ENCODE measurements at regions not wholly inside any gene's neighbourhood (a gene's known extent, or its start where the extent isn't known, plus 50 kb on each side); places are given as distances from the start of the nearest gene placed in this dataset.

DNA sequence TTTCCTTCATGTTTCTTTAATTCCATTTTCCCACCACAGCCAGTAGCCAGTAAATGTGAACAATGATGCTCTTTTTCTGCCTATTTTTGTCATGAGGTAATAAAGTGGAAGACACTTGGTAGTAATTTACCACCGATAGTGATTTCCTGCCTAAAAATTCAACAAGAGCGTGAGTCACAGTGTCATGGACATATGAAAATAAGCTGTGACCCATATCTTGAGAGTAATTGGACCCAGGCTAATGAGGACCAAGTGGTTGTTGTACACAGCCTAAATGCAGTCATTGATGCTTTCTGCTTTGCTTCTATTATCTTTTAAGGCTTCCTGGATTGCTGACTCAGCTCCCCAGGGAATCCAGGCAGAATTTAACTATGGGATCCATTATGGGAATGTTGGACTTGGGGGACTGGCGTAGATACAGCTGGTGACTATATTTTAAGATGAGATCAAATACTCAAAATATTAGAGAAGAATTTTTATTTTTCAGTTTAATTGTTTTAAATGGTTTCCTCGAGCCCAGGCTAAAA is 265.9 kb upstream of the FERMT1 start:
- H3K9me3 ChIP-seq (ENCODE audit: control insufficient read depth in 2 of 2, low read length in 2 of 2) = peaks cover 0 to 4% of the 10 kb centered on the region in 2 experiments
- Mint-ChIP-seq H3K9me3 (peaks cover 0 to 12% (median 2%) of the 10 kb centered on the region in 7 donors), H3K36me3 (no peaks in the 10 kb centered on the region), H3K4me3 (no peak overlapping the region), H3K4me1 (no peaks in the 10 kb centered on the region), H3K27me3 (no peaks in the 10 kb centered on the region), H3K27ac (no peak overlapping the region)
- no peak overlapping the region for H3K27ac ChIP-seq (ENCODE audit: insufficient read depth, low read length, poor library complexity, severe bottlenecking)
- no peak overlapping the region for H3K4me3 ChIP-seq (ENCODE audit: low read depth, low read length)
- DNase-seq = no peak
- ATAC-seq (ENCODE audit: low read depth in 2 of 2) = no peak
- H3K4me1 ChIP-seq (ENCODE audit: control insufficient read depth, insufficient read depth, low read length, poor library complexity, severe bottlenecking) = no peaks in the 10 kb centered on the region
- no peaks in the 10 kb centered on the region for H3K36me3 ChIP-seq (ENCODE audit: control insufficient read depth, insufficient read depth, low read length)
- no peaks in the 10 kb centered on the region for H3K27me3 ChIP-seq (ENCODE audit: control insufficient read depth, insufficient read depth, low read length)

DNA sequence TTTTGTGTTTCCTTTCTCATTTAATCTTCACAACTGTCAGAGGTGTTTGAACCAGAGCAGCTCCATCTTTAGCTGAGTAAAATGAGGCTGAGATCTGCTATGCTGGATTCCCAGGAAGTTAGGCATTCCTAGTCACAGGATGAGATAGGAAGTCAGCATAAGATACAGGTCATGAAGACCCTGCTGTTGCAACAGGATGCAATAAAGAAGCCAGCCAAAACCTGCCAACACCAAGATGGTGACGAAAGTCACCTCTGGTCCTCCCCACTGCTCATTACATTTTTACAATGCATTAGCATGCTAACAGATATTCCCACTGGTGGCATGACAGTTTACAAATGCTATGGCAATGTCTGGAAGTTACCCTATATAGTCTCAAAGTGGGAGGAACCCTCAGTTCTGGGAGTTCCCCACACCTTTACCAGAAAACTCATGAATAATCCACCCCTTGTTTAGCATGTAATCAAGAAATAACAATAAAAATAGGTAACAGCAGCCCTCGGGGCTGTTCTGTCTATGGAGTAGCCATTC is 262.2 kb upstream of the FERMT1 start:
- DNase-seq = no peak
- H3K27ac ChIP-seq (ENCODE audit: insufficient read depth, low read length, poor library complexity, severe bottlenecking) = no peak overlapping the region
- no peaks in the 10 kb centered on the region for H3K4me1 Mint-ChIP-seq
- peaks cover 0 to 6% (median 3%) of the 10 kb centered on the region in 7 donors for H3K9me3 Mint-ChIP-seq
- no peak overlapping the region for H3K27ac Mint-ChIP-seq
- no peaks in the 10 kb centered on the region for H3K27me3 Mint-ChIP-seq
- H3K4me1 ChIP-seq (ENCODE audit: control insufficient read depth, insufficient read depth, low read length, poor library complexity, severe bottlenecking) = no peaks in the 10 kb centered on the region
- no peak overlapping the region for H3K4me3 ChIP-seq (ENCODE audit: low read depth, low read length)
- no peaks in the 10 kb centered on the region for H3K36me3 Mint-ChIP-seq
- H3K27me3 ChIP-seq (ENCODE audit: control insufficient read depth, insufficient read depth, low read length) = no peaks in the 10 kb centered on the region
- no peak overlapping the region for H3K4me3 Mint-ChIP-seq
- ATAC-seq (ENCODE audit: low read depth in 2 of 2) = no peak
- peaks cover 0 to 4% of the 10 kb centered on the region in 2 experiments for H3K9me3 ChIP-seq (ENCODE audit: control insufficient read depth in 2 of 2, low read length in 2 of 2)
- no peaks in the 10 kb centered on the region for H3K36me3 ChIP-seq (ENCODE audit: control insufficient read depth, insufficient read depth, low read length)

DNA sequence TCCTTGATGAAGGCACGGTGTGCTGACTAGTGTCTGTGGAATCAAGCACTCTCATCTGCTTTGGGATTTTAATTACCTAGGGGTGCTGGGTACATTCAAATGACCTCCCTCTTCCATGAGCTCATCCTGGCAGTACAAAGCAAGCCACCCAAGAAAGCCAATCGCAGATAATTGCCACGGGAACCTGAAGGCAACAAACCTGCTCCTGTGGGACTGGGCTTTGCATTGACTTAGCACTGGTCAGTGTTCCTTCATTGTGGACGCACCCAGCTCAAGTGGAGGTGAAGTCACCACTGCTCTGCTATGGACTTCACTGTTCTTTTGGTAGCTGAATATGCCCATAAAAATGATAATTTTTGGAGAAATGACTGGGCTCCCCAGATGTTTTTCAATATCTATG is 261.6 kb upstream of the FERMT1 start:
- Histone ChIP-seq H3K27me3 (ENCODE audit: control insufficient read depth, insufficient read depth, low read length) (no peaks in the 10 kb centered on the region), H3K36me3 (ENCODE audit: control insufficient read depth, insufficient read depth, low read length) (no peaks in the 10 kb centered on the region), H3K9me3 (ENCODE audit: control insufficient read depth in 2 of 2, low read length in 2 of 2) (peaks cover 0 to 4% of the 10 kb centered on the region in 2 experiments), H3K27ac (ENCODE audit: insufficient read depth, low read length, poor library complexity, severe bottlenecking) (no peak overlapping the region), H3K4me3 (ENCODE audit: low read depth, low read length) (no peak overlapping the region), H3K4me1 (ENCODE audit: control insufficient read depth, insufficient read depth, low read length, poor library complexity, severe bottlenecking) (no peaks in the 10 kb centered on the region)
- no peaks in the 10 kb centered on the region for H3K27me3 Mint-ChIP-seq
- H3K4me1 Mint-ChIP-seq = no peaks in the 10 kb centered on the region
- H3K9me3 Mint-ChIP-seq = peaks cover 0 to 6% (median 3%) of the 10 kb centered on the region in 7 donors
- no peak overlapping the region for H3K27ac Mint-ChIP-seq
- ATAC-seq (ENCODE audit: low read depth in 2 of 2) (no peak), DNase-seq (no peak)
- no peak overlapping the region for H3K4me3 Mint-ChIP-seq
- H3K36me3 Mint-ChIP-seq = no peaks in the 10 kb centered on the region

DNA sequence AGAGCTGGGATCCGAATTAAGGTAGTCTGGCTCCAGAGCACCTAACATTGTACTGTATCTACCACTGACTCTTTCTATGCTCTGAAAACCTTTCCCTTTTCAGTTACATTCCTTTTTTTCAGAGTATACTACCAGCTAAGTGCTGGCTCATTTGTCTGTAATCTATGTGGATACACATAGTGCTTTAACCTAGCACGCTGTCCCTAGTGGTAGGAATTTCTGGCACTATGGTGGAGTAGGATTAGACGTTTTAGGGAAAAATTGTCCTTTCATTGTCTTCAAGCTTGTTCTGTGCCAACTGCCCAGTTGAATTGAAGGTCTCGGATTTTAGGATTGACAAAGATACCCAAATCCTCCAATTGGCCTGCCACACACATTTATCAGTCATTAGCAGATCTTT is 259.1 kb upstream of the FERMT1 start:
- no peak overlapping the region for H3K27ac ChIP-seq (ENCODE audit: insufficient read depth, low read length, poor library complexity, severe bottlenecking)
- Mint-ChIP-seq H3K9me3 (peaks cover 0 to 7% (median 0%) of the 10 kb centered on the region in 7 donors), H3K4me3 (no peak overlapping the region), H3K27ac (no peak overlapping the region), H3K4me1 (no peaks in the 10 kb centered on the region), H3K27me3 (no peaks in the 10 kb centered on the region), H3K36me3 (no peaks in the 10 kb centered on the region)
- H3K4me1 ChIP-seq (ENCODE audit: control insufficient read depth, insufficient read depth, low read length, poor library complexity, severe bottlenecking) = no peaks in the 10 kb centered on the region
- DNase-seq = no peak
- no peaks in the 10 kb centered on the region for H3K36me3 ChIP-seq (ENCODE audit: control insufficient read depth, insufficient read depth, low read length)
- no peaks in the 10 kb centered on the region for H3K27me3 ChIP-seq (ENCODE audit: control insufficient read depth, insufficient read depth, low read length)
- ATAC-seq (ENCODE audit: low read depth in 2 of 2) = no peak
- no peaks in the 10 kb centered on the region for H3K9me3 ChIP-seq (ENCODE audit: control insufficient read depth in 2 of 2, low read length in 2 of 2)
- no peak overlapping the region for H3K4me3 ChIP-seq (ENCODE audit: low read depth, low read length)

DNA sequence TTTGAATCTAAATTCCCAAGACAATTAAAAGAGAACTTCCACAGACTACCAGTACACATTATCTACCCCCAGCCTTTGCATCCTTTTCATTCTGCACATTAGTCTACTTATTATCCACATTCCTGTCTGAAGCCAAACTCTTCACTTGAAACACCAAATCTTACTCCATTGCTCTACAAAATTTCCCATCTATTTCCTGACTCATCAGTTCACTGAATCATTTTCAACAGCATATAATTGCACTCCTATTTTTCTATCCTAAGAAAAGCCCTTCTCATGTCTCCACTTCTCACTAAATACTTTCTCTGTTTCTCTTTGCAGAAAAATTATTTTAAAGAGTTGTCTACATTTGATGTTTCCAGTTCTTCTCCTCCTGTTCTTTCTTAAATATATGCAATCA is 239.4 kb upstream of the FERMT1 start:
- no peak for DNase-seq
- H3K9me3 Mint-ChIP-seq = peaks cover 0 to 2% (median 0%) of the 10 kb centered on the region in 7 donors
- no peak for ATAC-seq (ENCODE audit: low read depth in 2 of 2)
- no peak overlapping the region for H3K4me3 ChIP-seq (ENCODE audit: low read depth, low read length)
- no peaks in the 10 kb centered on the region for H3K4me1 ChIP-seq (ENCODE audit: control insufficient read depth, insufficient read depth, low read length, poor library complexity, severe bottlenecking)
- H3K9me3 ChIP-seq (ENCODE audit: control insufficient read depth in 2 of 2, low read length in 2 of 2) = no peaks in the 10 kb centered on the region
- no peaks in the 10 kb centered on the region for H3K27me3 ChIP-seq (ENCODE audit: control insufficient read depth, insufficient read depth, low read length)
- no peaks in the 10 kb centered on the region for H3K36me3 ChIP-seq (ENCODE audit: control insufficient read depth, insufficient read depth, low read length)
- no peak overlapping the region for H3K27ac ChIP-seq (ENCODE audit: insufficient read depth, low read length, poor library complexity, severe bottlenecking)
- H3K36me3 Mint-ChIP-seq = no peaks in the 10 kb centered on the region
- H3K4me1 Mint-ChIP-seq = no peaks in the 10 kb centered on the region
- H3K4me3 Mint-ChIP-seq = no peak overlapping the region
- no peaks in the 10 kb centered on the region for H3K27me3 Mint-ChIP-seq
- no peak overlapping the region for H3K27ac Mint-ChIP-seq

DNA sequence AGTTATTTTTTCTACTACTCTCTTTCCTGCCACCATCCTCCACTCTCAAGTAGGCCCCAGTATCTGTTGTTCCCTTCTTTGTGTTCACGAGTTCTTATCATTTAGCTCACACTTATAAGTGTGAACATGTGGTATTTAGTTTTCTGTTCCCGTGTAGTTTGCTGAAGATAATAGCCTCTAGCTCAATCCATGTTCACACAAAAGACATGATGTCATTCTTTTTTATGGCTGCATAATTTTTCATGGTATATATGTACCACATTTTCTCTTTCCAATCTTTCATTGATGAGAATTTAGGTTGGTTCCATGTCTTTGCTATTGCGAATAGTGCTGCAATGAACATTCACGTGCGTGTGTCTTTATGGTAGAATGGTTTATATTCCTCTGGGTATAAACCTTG is 237.9 kb upstream of the FERMT1 start:
- H3K9me3 Mint-ChIP-seq = peaks cover 0 to 4% (median 0%) of the 10 kb centered on the region in 7 donors
- H3K27ac Mint-ChIP-seq = no peak overlapping the region
- no peak overlapping the region for H3K4me3 Mint-ChIP-seq
- H3K4me1 Mint-ChIP-seq = no peaks in the 10 kb centered on the region
- no peaks in the 10 kb centered on the region for H3K27me3 ChIP-seq (ENCODE audit: control insufficient read depth, insufficient read depth, low read length)
- H3K27me3 Mint-ChIP-seq = no peaks in the 10 kb centered on the region
- no peak for ATAC-seq (ENCODE audit: low read depth in 2 of 2)
- H3K9me3 ChIP-seq (ENCODE audit: control insufficient read depth in 2 of 2, low read length in 2 of 2) = no peaks in the 10 kb centered on the region
- H3K36me3 Mint-ChIP-seq = no peaks in the 10 kb centered on the region
- DNase-seq = no peak
- no peaks in the 10 kb centered on the region for H3K36me3 ChIP-seq (ENCODE audit: control insufficient read depth, insufficient read depth, low read length)
- no peak overlapping the region for H3K4me3 ChIP-seq (ENCODE audit: low read depth, low read length)
- H3K27ac ChIP-seq (ENCODE audit: insufficient read depth, low read length, poor library complexity, severe bottlenecking) = no peak overlapping the region
- no peaks in the 10 kb centered on the region for H3K4me1 ChIP-seq (ENCODE audit: control insufficient read depth, insufficient read depth, low read length, poor library complexity, severe bottlenecking)

DNA sequence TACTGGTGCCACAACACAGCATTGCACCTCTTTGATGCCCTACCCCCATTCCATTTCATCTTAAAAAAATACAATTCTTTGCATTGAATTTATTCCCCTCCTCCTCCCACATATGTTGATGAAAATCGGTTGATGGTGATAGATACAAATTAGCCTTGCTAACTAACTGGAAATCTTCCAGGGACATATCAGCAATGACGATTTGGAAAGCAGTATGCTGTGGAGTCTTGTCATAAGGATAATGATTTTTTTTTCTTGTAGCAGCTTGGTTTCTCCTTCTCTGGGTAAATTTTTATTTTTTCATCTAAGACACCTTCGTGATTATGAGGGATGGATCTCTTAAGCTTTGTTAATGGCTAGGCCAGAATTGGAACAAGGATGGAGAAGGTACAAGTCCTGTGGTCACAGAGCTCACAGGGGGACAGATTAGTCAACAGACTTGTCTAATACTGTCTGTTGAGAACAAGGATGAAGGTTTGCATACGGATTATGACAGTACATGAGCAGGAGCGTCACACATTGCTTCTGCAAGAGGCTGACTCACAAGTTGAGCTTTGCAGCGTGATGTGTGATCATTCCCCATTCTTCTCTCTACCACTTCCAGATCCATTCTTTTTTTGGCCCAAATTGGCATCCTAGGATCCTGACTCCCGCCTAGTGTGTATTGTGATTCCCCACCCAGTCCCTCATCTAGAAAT is 233.1 kb upstream of the FERMT1 start:
- Mint-ChIP-seq H3K27me3 (peaks cover 5% of the 10 kb centered on the region), H3K4me1 (no peaks in the 10 kb centered on the region), H3K36me3 (no peaks in the 10 kb centered on the region), H3K27ac (no peak overlapping the region), H3K9me3 (peaks cover 0 to 6% (median 0%) of the 10 kb centered on the region in 7 donors), H3K4me3 (no peak overlapping the region)
- no peaks in the 10 kb centered on the region for H3K4me1 ChIP-seq (ENCODE audit: control insufficient read depth, insufficient read depth, low read length, poor library complexity, severe bottlenecking)
- no peaks in the 10 kb centered on the region for H3K36me3 ChIP-seq (ENCODE audit: control insufficient read depth, insufficient read depth, low read length)
- no peak overlapping the region for H3K27ac ChIP-seq (ENCODE audit: insufficient read depth, low read length, poor library complexity, severe bottlenecking)
- H3K27me3 ChIP-seq (ENCODE audit: control insufficient read depth, insufficient read depth, low read length) = no peaks in the 10 kb centered on the region
- no peak for DNase-seq
- H3K9me3 ChIP-seq (ENCODE audit: control insufficient read depth in 2 of 2, low read length in 2 of 2) = no peaks in the 10 kb centered on the region
- ATAC-seq (ENCODE audit: low read depth in 2 of 2) = no peak
- H3K4me3 ChIP-seq (ENCODE audit: low read depth, low read length) = no peak overlapping the region

DNA sequence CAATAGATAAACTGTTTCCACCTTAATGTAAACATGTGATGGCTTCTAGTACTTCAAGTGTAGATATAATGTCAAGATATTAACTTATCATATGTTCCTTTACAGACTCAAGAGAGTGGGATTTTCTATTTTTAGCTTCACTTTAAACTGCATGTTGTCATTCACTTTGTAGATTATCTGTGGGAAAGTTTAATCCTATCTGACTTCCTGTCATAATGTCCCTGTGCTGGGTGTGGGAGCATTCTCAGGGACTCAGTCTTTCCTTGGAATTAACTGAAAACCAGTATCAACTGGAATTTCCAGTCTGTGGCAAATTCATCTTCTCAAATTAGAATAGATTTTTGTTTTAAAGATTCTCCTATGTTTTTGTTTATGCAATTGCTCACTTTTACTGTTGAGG is 226.1 kb upstream of the FERMT1 start:
- no peak overlapping the region for H3K27ac Mint-ChIP-seq
- H3K36me3 Mint-ChIP-seq = no peaks in the 10 kb centered on the region
- peaks cover 0 to 5% (median 0%) of the 10 kb centered on the region in 7 donors for H3K9me3 Mint-ChIP-seq
- H3K27ac ChIP-seq (ENCODE audit: insufficient read depth, low read length, poor library complexity, severe bottlenecking) = no peak overlapping the region
- peaks cover 0 to 4% (median 0%) of the 10 kb centered on the region in 4 donors for H3K4me1 Mint-ChIP-seq
- no peak overlapping the region for H3K4me3 ChIP-seq (ENCODE audit: low read depth, low read length)
- H3K36me3 ChIP-seq (ENCODE audit: control insufficient read depth, insufficient read depth, low read length) = no peaks in the 10 kb centered on the region
- H3K9me3 ChIP-seq (ENCODE audit: control insufficient read depth in 2 of 2, low read length in 2 of 2) = no peaks in the 10 kb centered on the region
- no peak for DNase-seq
- ATAC-seq (ENCODE audit: low read depth in 2 of 2) = no peak
- H3K27me3 ChIP-seq (ENCODE audit: control insufficient read depth, insufficient read depth, low read length) = no peaks in the 10 kb centered on the region
- H3K4me1 ChIP-seq (ENCODE audit: control insufficient read depth, insufficient read depth, low read length, poor library complexity, severe bottlenecking) = no peaks in the 10 kb centered on the region
- H3K4me3 Mint-ChIP-seq = no peak overlapping the region
- H3K27me3 Mint-ChIP-seq = peaks cover 5% of the 10 kb centered on the region
